Tibial nerve (tissue), 4 donors: ENCODE measurements at regions not wholly inside any gene's neighbourhood (a gene's known extent, or its start where the extent isn't known, plus 50 kb on each side); places are given as distances from the start of the nearest gene placed in this dataset.
"Not testable (repeated sequence)": the region's sequence is repeated elsewhere in the genome, so short reads cannot be mapped to it uniquely, and the experiment has no call there.

Experiments used
- EP300 ChIP-seq, 2 donors: sonication (generic); formaldehyde crosslinking; IDR thresholded peaks; one replicate each; pipeline ENCODE4 v1.6.1; 2017; ENCODE audit warnings: antibody characterized with exemption in 2 of 2, mild to moderate bottlenecking in 1 of 2
- POLR2A ChIP-seq, 2 donors: fragments of 450-650 bp; IDR thresholded peaks; one replicate each; pipeline ENCODE4 v1.6.1; 2017; ENCODE audit warnings: antibody characterized with exemption in 2 of 2, mild to moderate bottlenecking in 2 of 2, moderate library complexity in 2 of 2
- TF ChIP-seq, protein P1 (sequence below), 5 experiments: fragments of 200-600 bp in 3 of 5; fragments of 450-650 bp in 2 of 5; sonication (generic) in 3 of 5; IDR thresholded peaks; one replicate each; pipeline ENCODE4 v1.5.1; 2016 to 2019; ENCODE audit warnings: antibody characterized with exemption in 5 of 5, mild to moderate bottlenecking in 3 of 5, moderate library complexity in 2 of 5

DNA sequence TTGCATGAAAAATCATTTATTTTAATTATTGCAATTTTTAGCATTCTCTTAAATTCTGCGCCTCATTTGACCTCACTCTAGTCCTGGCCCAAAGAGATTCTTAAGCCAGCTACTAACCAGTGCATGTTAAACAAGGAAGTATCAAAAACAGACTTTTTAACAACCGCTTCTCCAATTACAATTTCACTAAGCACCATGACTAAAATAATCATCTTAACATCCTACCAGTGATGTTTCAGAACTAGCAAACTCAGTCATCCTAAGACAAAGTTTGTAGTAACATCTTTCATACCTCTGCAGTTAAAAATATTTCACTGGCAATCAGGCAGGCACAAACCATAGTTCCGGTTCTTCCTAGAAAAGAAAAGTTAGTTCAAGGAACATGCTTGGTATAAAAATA is 75.5 kb upstream of the NEK3 start:
- TF ChIP-seq, protein P1, sequence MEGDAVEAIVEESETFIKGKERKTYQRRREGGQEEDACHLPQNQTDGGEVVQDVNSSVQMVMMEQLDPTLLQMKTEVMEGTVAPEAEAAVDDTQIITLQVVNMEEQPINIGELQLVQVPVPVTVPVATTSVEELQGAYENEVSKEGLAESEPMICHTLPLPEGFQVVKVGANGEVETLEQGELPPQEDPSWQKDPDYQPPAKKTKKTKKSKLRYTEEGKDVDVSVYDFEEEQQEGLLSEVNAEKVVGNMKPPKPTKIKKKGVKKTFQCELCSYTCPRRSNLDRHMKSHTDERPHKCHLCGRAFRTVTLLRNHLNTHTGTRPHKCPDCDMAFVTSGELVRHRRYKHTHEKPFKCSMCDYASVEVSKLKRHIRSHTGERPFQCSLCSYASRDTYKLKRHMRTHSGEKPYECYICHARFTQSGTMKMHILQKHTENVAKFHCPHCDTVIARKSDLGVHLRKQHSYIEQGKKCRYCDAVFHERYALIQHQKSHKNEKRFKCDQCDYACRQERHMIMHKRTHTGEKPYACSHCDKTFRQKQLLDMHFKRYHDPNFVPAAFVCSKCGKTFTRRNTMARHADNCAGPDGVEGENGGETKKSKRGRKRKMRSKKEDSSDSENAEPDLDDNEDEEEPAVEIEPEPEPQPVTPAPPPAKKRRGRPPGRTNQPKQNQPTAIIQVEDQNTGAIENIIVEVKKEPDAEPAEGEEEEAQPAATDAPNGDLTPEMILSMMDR (IDR thresholded peaks at IDR 0.05) = not testable (repeated sequence)
- not testable (repeated sequence) for TF ChIP-seq EP300, POLR2A (IDR thresholded peaks at IDR 0.05)
